Uterus (tissue), 2 donors: ENCODE measurements at regions not wholly inside any gene's neighbourhood (a gene's known extent, or its start where the extent isn't known, plus 50 kb on each side); places are given as distances from the start of the nearest gene placed in this dataset.

ENCODE experiments used
- POLR2A ChIP-seq, 2 donors: fragments of 450-650 bp; IDR thresholded peaks; one replicate each; pipeline ENCODE4 v1.6.1; 2016; ENCODE audit warnings: antibody characterized with exemption in 2 of 2, mild to moderate bottlenecking in 1 of 2, moderate library complexity in 1 of 2
- TF ChIP-seq, protein P1 (sequence below), 4 experiments: fragments of 200-600 bp in 2 of 4; fragments of 450-650 bp in 2 of 4; sonication (generic) in 2 of 4; IDR thresholded peaks; one replicate each; pipeline ENCODE4 v1.5.1; 2016 to 2019; ENCODE audit warnings: antibody characterized with exemption in 4 of 4, mild to moderate bottlenecking in 2 of 4, moderate library complexity in 1 of 4

DNA sequence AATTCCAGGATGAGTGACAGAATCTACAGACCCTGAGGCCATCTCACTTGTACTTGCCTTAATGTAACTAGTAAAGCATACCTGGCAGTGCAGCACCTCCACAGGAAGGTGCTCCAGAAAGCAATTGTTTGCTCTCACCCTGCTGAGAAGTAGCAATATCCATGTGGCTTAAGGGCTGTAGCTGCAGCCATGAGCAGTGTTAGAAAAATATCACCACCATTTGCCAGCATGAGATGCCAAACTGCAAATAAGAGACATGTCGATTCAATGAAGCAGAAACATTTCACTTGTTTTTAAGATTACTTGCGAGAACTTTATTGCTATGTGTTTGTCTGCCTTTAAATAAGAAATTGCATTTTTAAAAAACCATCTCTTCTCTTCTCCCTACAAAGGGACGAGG lies 151.5 kb downstream of the PRL start:
- TF ChIP-seq POLR2A (IDR thresholded peaks at IDR 0.05): no peak
- TF ChIP-seq, protein P1, sequence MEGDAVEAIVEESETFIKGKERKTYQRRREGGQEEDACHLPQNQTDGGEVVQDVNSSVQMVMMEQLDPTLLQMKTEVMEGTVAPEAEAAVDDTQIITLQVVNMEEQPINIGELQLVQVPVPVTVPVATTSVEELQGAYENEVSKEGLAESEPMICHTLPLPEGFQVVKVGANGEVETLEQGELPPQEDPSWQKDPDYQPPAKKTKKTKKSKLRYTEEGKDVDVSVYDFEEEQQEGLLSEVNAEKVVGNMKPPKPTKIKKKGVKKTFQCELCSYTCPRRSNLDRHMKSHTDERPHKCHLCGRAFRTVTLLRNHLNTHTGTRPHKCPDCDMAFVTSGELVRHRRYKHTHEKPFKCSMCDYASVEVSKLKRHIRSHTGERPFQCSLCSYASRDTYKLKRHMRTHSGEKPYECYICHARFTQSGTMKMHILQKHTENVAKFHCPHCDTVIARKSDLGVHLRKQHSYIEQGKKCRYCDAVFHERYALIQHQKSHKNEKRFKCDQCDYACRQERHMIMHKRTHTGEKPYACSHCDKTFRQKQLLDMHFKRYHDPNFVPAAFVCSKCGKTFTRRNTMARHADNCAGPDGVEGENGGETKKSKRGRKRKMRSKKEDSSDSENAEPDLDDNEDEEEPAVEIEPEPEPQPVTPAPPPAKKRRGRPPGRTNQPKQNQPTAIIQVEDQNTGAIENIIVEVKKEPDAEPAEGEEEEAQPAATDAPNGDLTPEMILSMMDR (IDR thresholded peaks at IDR 0.05): no peak
